KBM-7 (cell line): ENCODE measurements at regions not wholly inside any gene's neighbourhood (a gene's known extent, or its start where the extent isn't known, plus 50 kb on each side); places are given as distances from the start of the nearest gene placed in this dataset.

Source experiments
- DNase-seq: peaks from one replicate; pipeline ENCODE4 v3.0.0-alpha.2; 2015
- in situ Hi-C: fragments of 300-500 bp; cut with MboI; formaldehyde crosslinking; loops from 2 replicates; pipeline ENCODE4 v1.14.3; 2020; ENCODE audit warnings: low sequenced_read_pairs, low pct_unique_long_range_greater_than_20kb, mixed read lengths

GRCh38 chr1:4408380-4408779 lies 246.0 kb upstream of the AJAP1 start:
- DNase-seq = no peak
- in situ Hi-C loops = no loop called here

- DNase-seq = no peak
- in situ Hi-C loops = no loop called here
These were observed 242.5 kb upstream of the AJAP1 start for GRCh38 chr1:4411862-4412261.

GRCh38 chr1:4415476-4415875 lies 238.9 kb upstream of the AJAP1 start:
- no peak for DNase-seq
- in situ Hi-C loops = no loop called here

GRCh38 chr1:4416189-4416588 lies 238.2 kb upstream of the AJAP1 start:
- in situ Hi-C loops = no loop called here
- no peak for DNase-seq

DNA sequence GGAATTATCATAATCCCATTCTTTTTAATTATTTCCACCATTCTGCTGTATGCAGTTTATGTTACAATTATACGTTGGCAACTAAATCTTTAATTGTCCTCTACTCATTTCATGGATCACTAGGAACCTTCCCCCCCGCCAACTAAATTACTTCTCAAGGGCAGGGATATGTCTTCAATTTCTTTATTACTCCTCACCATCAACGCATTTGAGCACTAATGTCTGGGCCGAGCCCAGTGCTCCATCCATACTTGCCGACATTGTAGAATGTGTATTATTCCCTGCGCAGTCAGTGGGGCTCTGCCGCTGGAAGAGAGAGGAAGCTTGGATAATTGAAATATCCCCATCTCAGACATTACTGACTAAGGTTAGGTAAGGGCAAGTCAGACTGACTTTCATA lies 236.4 kb upstream of the AJAP1 start:
- in situ Hi-C loops = no loop called here
- no peak for DNase-seq

DNA sequence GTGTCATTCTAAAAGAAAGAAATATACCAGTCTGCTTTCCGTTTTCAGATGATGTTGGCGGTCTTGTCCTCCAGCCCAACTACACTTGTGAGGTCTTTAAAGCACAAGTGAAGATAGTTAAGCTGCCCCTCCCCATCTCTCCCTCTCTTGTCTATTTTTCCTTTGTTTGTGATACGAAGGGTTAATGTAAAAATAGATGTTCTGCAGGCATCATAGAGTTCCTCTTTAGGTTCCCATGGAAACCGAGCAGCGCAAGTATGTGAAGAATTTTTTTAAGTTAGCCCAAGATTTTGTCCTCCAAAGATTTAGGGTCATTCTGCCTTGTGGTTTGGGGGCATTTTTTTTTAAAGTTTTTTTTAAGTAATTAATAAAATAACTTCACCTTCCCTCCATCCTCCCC lies 232.4 kb upstream of the AJAP1 start:
- in situ Hi-C loops = no loop called here
- DNase-seq = no peak

DNA sequence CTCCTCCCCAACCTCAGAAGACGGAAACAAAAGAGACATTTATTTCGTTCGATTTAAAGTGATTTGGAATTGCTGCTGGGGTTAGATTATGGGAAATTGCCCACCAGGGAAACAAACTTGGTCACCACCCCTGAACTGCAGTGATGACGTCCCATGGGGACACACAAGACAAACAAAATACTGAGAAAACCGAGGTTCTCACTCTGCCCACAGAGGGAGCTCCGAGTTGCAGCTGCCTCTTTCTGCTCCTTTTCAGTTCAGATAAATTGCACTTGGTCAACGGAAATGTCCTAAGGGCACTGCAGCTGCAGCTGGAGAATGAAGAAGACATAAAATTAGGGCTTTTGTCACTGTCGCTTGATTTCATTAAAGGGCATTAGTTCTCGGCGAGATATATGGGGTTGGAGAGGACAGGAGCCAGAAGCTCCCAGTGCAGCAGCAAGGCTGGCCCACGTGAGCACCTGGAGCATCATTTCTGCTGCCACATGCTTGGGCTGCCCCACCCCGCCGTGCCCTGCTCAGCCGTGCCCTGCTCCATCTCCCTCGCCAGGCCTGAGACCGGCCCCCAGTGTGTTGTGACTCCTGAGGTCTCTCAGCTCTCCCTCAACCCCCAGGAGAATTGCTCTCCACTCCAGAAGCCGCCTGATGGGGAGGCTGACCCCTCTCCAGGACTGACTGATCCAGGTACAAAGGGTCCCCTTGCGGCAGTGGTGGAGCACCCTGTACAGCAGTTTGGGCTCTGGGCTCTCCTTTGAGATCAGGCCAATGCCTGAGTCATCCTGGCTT lies 231.7 kb upstream of the AJAP1 start:
- no peak for DNase-seq
- in situ Hi-C loops = no loop called here

DNA sequence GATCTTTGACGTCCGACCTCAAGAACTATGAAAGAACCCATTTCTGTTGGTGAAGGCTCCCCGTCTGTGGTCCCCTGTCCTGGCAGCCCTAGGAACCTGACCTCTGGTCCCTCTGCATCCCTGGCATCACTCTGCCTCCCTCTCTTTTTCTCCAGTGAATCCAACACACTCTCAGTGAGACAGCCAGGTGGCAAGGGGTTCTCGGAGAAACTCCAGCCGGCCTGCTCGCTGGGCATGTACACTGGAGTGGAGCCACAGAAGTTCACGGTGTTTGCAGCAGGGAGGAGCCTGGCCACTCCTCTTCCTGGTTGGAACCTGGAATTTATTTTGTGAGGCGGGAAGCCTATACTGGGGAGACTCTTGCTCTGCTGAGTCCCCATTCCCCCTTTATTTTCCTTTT lies 230.2 kb upstream of the AJAP1 start:
- in situ Hi-C loops = no loop called here

GRCh38 chr1:4424766-4425165 lies 229.6 kb upstream of the AJAP1 start:
- DNase-seq = no peak
- in situ Hi-C loops = no loop called here

More for the DNA sequence above, 230.2 kb upstream of the AJAP1 start:
- DNase-seq = no peak

- in situ Hi-C loops = no loop called here
- DNase-seq = no peak
These were observed 228.5 kb upstream of the AJAP1 start for GRCh38 chr1:4425892-4426291.

GRCh38 chr1:4428711-4429110 lies 225.7 kb upstream of the AJAP1 start:
- no peak for DNase-seq
- in situ Hi-C loops = no loop called here

- DNase-seq = no peak
- in situ Hi-C loops = no loop called here
These were observed 223.7 kb upstream of the AJAP1 start for GRCh38 chr1:4430406-4431365.

- in situ Hi-C loops = no loop called here
These were observed 222.9 kb upstream of the AJAP1 start for GRCh38 chr1:4431491-4431890.

GRCh38 chr1:4433075-4433474 lies 221.3 kb upstream of the AJAP1 start:
- no peak for DNase-seq
- in situ Hi-C loops = no loop called here

More at GRCh38 chr1:4431491-4431890, 222.9 kb upstream of the AJAP1 start:
- DNase-seq = no peak

- in situ Hi-C loops = no loop called here
- no peak for DNase-seq
These were observed 210.3 kb upstream of the AJAP1 start for GRCh38 chr1:4444086-4444485.

- in situ Hi-C loops = no loop called here
- no peak for DNase-seq
These were observed 206.5 kb upstream of the AJAP1 start for GRCh38 chr1:4447778-4448420.

- no peak for DNase-seq
- in situ Hi-C loops = no loop called here
These were observed 204.4 kb upstream of the AJAP1 start for GRCh38 chr1:4449972-4450371.

DNA sequence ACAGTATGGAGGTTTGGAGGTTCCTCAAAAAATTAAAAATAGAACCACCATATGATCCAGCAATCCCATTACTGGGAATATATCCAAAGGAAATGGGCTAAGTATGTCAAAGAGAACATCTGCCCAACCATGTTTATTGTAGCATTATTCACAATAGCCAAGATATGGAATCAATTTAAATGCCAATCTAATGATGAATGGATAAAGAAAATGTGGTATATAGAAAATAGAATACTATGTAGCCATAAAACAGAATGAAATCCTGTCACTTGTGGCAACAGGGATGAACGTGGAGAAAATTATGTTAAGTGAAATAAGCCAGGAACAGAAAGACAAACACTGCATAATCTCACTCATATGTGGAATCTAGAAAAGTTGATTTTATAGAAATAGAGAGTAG lies 201.7 kb upstream of the AJAP1 start:
- in situ Hi-C loops = no loop called here
- no peak for DNase-seq

DNA sequence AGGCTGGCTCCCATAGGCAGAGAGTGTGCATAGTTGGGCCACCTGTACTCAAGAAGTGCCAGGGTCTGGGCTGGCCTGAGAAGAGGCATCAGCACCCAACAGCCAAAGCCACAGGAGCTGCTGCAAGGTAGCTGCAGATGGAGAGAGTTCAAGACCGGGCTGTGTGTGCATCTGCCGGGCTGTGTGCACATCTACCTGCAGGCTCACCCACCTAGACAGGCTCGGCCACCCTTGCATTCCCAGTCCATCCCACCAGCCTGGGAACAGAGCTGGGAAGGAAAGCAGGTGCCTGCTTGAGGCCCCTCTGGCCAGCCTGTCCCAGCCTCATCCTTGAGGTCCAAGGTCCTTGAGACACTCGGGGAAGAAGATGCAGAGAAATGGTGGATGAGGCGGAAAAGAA lies 194.4 kb upstream of the AJAP1 start:
- in situ Hi-C loops = no loop called here

GRCh38 chr1:4460651-4461050 lies 193.8 kb upstream of the AJAP1 start:
- in situ Hi-C loops = no loop called here
- no peak for DNase-seq

More for the DNA sequence above, 194.4 kb upstream of the AJAP1 start:
- no peak for DNase-seq
